ENCODE measurements at regions not wholly inside any gene's neighbourhood (a gene's known extent, or its start where the extent isn't known, plus 50 kb on each side); places are given as distances from the start of the nearest gene placed in this dataset.

GRCh38 chr2:64804651-64805050 is 150.9 kb upstream of the SERTAD2 start:
- H3T11ph ChIP-seq (ENCODE audit: low read length): no peak overlapping the region
- H3K27ac ChIP-seq (ENCODE audit: insufficient read length, low read depth, low read length): no peak overlapping the region
- H2BK5ac ChIP-seq (ENCODE audit: insufficient read length, low read length): no peak overlapping the region
- no peak overlapping the region for H2BK20ac ChIP-seq (ENCODE audit: low read depth, low read length, poor library complexity, severe bottlenecking)
- no peak overlapping the region for H4K8ac ChIP-seq (replicated peaks; ENCODE audit: insufficient read length, low read depth, low read length)
- no peaks in the 10 kb centered on the region for H4K20me1 ChIP-seq (ENCODE audit: control insufficient read depth, insufficient read depth, insufficient read length)
- H2AFZ ChIP-seq (ENCODE audit: low read length): no peak overlapping the region
- no peak overlapping the region for H2BK120ac ChIP-seq (ENCODE audit: low read depth, low read length, poor library complexity, severe bottlenecking)
- no peak overlapping the region for H3K4me3 Mint-ChIP-seq
- H3K36me3 Mint-ChIP-seq (ENCODE audit: insufficient read depth in 1 of 3, low read depth in 3 of 3): no peaks in the 10 kb centered on the region
- H3K14ac ChIP-seq (ENCODE audit: insufficient read depth, low read length): no peak overlapping the region
- no peaks in the 10 kb centered on the region for H3K79me1 ChIP-seq (ENCODE audit: insufficient read depth, low read depth, low read length, poor library complexity, severe bottlenecking)
- H3K4me2 ChIP-seq (ENCODE audit: insufficient read depth, insufficient read length, low read length): no peak overlapping the region
- H3K9me3 Mint-ChIP-seq: no peaks in the 10 kb centered on the region
- H3K4me1 ChIP-seq (ENCODE audit: insufficient read depth, low read length): no peaks in the 10 kb centered on the region
- no peaks in the 10 kb centered on the region for H3K27me3 ChIP-seq (ENCODE audit: insufficient read depth, low read length)
- H3K27ac Mint-ChIP-seq: no peak overlapping the region
- no peak overlapping the region for H3K56ac ChIP-seq (ENCODE audit: insufficient read length, low read depth, low read length)
- no peak overlapping the region for H2AK5ac ChIP-seq (ENCODE audit: insufficient read length, low read length)
- no peak for DNase-seq
- no peak overlapping the region for H2BK15ac ChIP-seq (ENCODE audit: low read depth, low read length)
- H3K27me3 Mint-ChIP-seq (ENCODE audit: low read depth): peaks cover 9% of the 10 kb centered on the region
- no CpG with 5 or more reads among the region's 3 CpGs for WGBS (ENCODE audit: extremely low coverage, insufficient read length, low lambda C conversion rate)
- no peak overlapping the region for H4K91ac ChIP-seq (ENCODE audit: insufficient read length, low read depth, low read length)
- no peak overlapping the region for H3K9ac ChIP-seq (ENCODE audit: extremely low read depth, insufficient read length, low read length)
- no peak overlapping the region for H3K18ac ChIP-seq (ENCODE audit: insufficient read length, low read depth, low read length)
- no peaks in the 10 kb centered on the region for H3K9me3 ChIP-seq (ENCODE audit: control insufficient read depth, low read depth, low read length)
- no peak overlapping the region for H3K4ac ChIP-seq (ENCODE audit: low read depth, low read length)
- no peak for TF ChIP-seq CTCF (conservative IDR thresholded peaks at IDR 0.05)
- H3K4me1 Mint-ChIP-seq: peaks cover 7 to 9% of the 10 kb centered on the region in 2 experiments
- H3K23ac ChIP-seq (ENCODE audit: insufficient read length, low read depth, low read length): no peak overlapping the region
- H3K23me2 ChIP-seq (ENCODE audit: insufficient read length, low read depth, low read length, poor library complexity, severe bottlenecking): no peaks in the 10 kb centered on the region
- no peaks in the 10 kb centered on the region for H3K79me2 ChIP-seq (ENCODE audit: insufficient read depth, low read length)
- no peak overlapping the region for H2BK12ac ChIP-seq (ENCODE audit: insufficient read length, low read depth, low read length)
- no peak overlapping the region for H4K5ac ChIP-seq (ENCODE audit: insufficient read length, low read depth, low read length)

All from H9 (cell line).